IPS-20b (cell line): ENCODE measurements at regions not wholly inside any gene's neighbourhood (a gene's known extent, or its start where the extent isn't known, plus 50 kb on each side); places are given as distances from the start of the nearest gene placed in this dataset.

Experiments used
- H3K27ac ChIP-seq: one replicate; pipeline ENCODE4 v1.5.1; 2013; ENCODE audit warnings: low read length
- H3K27me3 ChIP-seq: 2 replicates; pipeline ENCODE4 v1.6.1; 2013; ENCODE audit warnings: mild to moderate bottlenecking, low read length, inconsistent platforms; ENCODE audit not compliant: insufficient read depth
- H3K36me3 ChIP-seq: 2 replicates; pipeline ENCODE4 v1.6.1; 2013; ENCODE audit warnings: low read depth, mild to moderate bottlenecking, inconsistent platforms, low read length, moderate library complexity; ENCODE audit not compliant: insufficient read depth
- H3K4me1 ChIP-seq: 2 replicates; pipeline ENCODE4 v1.6.1; 2013; ENCODE audit warnings: mild to moderate bottlenecking, control low read depth, inconsistent platforms, low read length, moderate library complexity; ENCODE audit not compliant: insufficient read depth
- H3K4me3 ChIP-seq: 2 replicates; pipeline ENCODE4 v1.5.1; 2013; ENCODE audit warnings: mild to moderate bottlenecking, low read length, inconsistent platforms
- H3K9ac ChIP-seq: 2 replicates; pipeline ENCODE4 v1.6.1; 2013; ENCODE audit warnings: low read depth, mild to moderate bottlenecking, inconsistent platforms, low read length, moderate library complexity
- H3K9me3 ChIP-seq: 2 replicates; pipeline ENCODE4 v1.6.1; 2013; ENCODE audit warnings: mild to moderate bottlenecking, low read depth, low read length, inconsistent platforms; ENCODE audit not compliant: insufficient read depth

- Histone ChIP-seq H3K4me3 (no peak overlapping the region), H3K9me3 (no peaks in the 10 kb centered on the region), H3K36me3 (no peaks in the 10 kb centered on the region), H3K9ac (no peak overlapping the region), H3K4me1 (peaks cover 35% of the 10 kb centered on the region), H3K27me3 (no peaks in the 10 kb centered on the region), H3K27ac (no peak overlapping the region)
Observed at GRCh38 chr5:125489146-125489545, 742.7 kb upstream of the ZNF608 start.

- no peaks in the 10 kb centered on the region for H3K9me3 ChIP-seq
- no peaks in the 10 kb centered on the region for H3K27me3 ChIP-seq
- no peak overlapping the region for H3K4me3 ChIP-seq
- H3K4me1 ChIP-seq = peaks cover 15% of the 10 kb centered on the region; the same call in 1 of the 2 replicates
- no peaks in the 10 kb centered on the region for H3K36me3 ChIP-seq
- H3K27ac ChIP-seq = no peak overlapping the region
- H3K9ac ChIP-seq = no peak overlapping the region
Observed at GRCh38 chr5:125491986-125492492, 745.6 kb upstream of the ZNF608 start.

DNA sequence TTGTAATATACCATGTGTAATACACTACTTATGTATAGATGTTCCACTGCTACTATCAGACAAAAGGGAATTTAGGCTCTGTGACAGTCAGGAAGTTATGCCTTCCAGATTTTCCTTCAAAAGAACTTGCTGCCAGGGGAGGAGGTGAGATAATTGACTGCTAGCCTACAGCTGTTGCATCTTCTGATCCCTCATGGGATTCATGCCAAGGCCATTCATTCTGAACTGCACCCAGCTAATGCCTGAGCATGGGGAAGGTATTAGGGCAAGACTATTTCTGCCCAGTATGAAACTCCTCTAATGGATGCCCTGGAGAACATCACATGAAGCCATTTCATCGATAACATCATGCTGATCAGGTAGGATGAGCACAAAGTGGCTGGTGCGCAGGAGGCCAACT, 746.5 kb upstream of the ZNF608 start:
- Histone ChIP-seq H3K4me1 (peaks cover 11% of the 10 kb centered on the region; the same call in 1 of the 2 replicates), H3K36me3 (no peaks in the 10 kb centered on the region), H3K27ac (no peak overlapping the region), H3K4me3 (no peak overlapping the region), H3K27me3 (no peaks in the 10 kb centered on the region), H3K9ac (no peak overlapping the region), H3K9me3 (no peaks in the 10 kb centered on the region)

DNA sequence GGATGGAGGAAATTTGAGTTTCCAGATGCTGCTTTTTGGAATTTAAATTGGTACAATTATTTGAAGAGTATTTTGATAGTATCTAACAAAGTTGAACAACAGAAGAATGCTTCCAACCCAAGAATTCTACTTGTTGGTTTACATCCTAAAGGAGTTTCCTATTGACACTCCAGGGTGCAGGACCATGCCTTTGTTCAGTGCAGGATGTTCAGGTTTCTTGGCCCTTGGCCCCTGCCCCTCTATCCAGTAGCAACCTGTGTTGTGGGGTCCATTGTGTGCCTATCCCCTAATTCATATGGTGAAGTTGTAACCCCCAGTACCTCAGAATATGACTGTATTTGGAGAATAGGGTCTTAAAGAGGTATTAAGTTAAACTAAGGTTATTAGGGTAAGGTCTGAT, 750.0 kb upstream of the ZNF608 start:
- Histone ChIP-seq H3K4me3 (no peak overlapping the region), H3K9me3 (no peaks in the 10 kb centered on the region), H3K36me3 (no peaks in the 10 kb centered on the region), H3K27ac (no peak overlapping the region), H3K27me3 (no peaks in the 10 kb centered on the region), H3K9ac (no peak overlapping the region), H3K4me1 (peaks cover 20% of the 10 kb centered on the region; the same call in 1 of the 2 replicates)

DNA sequence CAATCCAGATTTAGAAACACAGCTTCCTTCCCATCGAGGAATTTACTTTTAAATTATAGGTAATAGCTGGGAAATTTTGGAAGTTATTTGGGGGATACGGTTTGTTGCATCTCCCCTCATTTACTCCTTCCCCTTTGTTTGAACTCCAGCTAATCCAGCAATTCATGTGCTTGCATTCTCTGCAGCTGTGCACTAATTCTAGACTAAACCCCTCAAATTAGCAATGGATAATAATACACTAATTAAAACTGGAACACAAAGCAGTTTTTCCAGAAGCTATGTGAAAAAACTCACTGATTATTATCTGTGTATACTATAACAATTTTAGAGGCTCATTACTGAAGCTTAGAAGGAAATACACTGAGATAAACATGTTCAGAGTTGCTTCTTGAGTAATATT, 751.2 kb upstream of the ZNF608 start:
- Histone ChIP-seq H3K4me1 (peaks cover 14% of the 10 kb centered on the region; the same call in 1 of the 2 replicates), H3K4me3 (no peak overlapping the region), H3K9ac (no peak overlapping the region), H3K27ac (no peak overlapping the region), H3K9me3 (no peaks in the 10 kb centered on the region), H3K27me3 (no peaks in the 10 kb centered on the region), H3K36me3 (no peaks in the 10 kb centered on the region)

GRCh38 chr5:125499636-125500332, 753.3 kb upstream of the ZNF608 start:
- Histone ChIP-seq H3K27me3 (no peaks in the 10 kb centered on the region), H3K9me3 (no peaks in the 10 kb centered on the region), H3K9ac (no peak overlapping the region), H3K27ac (no peak overlapping the region), H3K4me3 (no peak overlapping the region), H3K36me3 (no peaks in the 10 kb centered on the region), H3K4me1 (peaks cover 14% of the 10 kb centered on the region; the same call in 1 of the 2 replicates)

DNA sequence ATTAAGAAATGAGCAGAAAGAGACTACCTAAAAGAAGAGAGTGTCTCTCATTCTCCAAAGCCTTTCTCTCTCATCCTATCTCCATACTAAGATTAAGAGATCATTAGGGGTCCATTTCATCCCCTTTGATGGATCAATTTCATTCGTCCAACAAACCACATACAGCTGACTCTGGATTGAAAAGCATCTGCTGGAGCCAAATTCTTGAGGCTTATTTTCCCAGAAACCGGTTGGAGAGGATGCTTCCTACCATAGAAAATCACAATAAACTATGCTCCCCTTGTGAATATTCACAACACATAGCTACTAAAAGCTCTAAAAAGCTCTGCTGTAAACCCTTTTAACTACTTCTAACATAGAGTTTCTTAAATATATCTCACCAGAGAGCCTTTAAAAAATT, 755.0 kb upstream of the ZNF608 start:
- no peaks in the 10 kb centered on the region for H3K36me3 ChIP-seq
- no peaks in the 10 kb centered on the region for H3K9me3 ChIP-seq
- no peaks in the 10 kb centered on the region for H3K27me3 ChIP-seq
- no peak overlapping the region for H3K27ac ChIP-seq
- H3K4me3 ChIP-seq = no peak overlapping the region
- peaks cover 13% of the 10 kb centered on the region; the same call in 1 of the 2 replicates for H3K4me1 ChIP-seq
- H3K9ac ChIP-seq = no peak overlapping the region

- Histone ChIP-seq H3K4me3 (no peak overlapping the region), H3K9me3 (peaks cover 4% of the 10 kb centered on the region; the same call in 1 of the 2 replicates), H3K9ac (no peak overlapping the region), H3K27me3 (no peaks in the 10 kb centered on the region), H3K4me1 (peaks cover 9% of the 10 kb centered on the region; the same call in 1 of the 2 replicates), H3K27ac (no peak overlapping the region), H3K36me3 (no peaks in the 10 kb centered on the region)
Observed at GRCh38 chr5:125503946-125504345, 757.5 kb upstream of the ZNF608 start.

GRCh38 chr5:125505115-125505514, 758.7 kb upstream of the ZNF608 start:
- no peak overlapping the region for H3K4me3 ChIP-seq
- H3K27ac ChIP-seq = no peak overlapping the region

DNA sequence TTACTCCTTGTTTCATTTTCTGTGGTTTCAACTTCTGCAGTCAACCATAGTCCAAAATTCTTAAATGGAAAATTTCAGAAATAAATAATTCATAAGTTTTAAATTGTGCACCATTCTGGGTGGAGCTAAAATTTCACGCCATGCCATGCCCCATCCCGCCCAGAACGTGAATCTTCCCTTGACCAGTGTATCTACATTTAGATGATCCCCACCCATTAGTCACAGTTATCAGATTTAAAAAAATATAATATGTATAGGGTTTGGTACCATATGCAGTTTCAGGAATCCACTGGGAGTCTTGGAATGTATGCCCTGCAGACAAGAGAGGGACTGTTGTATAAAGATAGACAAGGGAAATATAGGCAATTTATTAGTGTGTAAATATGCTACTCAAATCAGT, 759.7 kb upstream of the ZNF608 start:
- H3K36me3 ChIP-seq = no peaks in the 10 kb centered on the region
- H3K27ac ChIP-seq = no peak overlapping the region
- no peaks in the 10 kb centered on the region for H3K27me3 ChIP-seq
- H3K4me3 ChIP-seq = no peak overlapping the region
- H3K4me1 ChIP-seq = no peaks in the 10 kb centered on the region
- H3K9me3 ChIP-seq = peaks cover 4% of the 10 kb centered on the region; the same call in 1 of the 2 replicates
- no peak overlapping the region for H3K9ac ChIP-seq

More at GRCh38 chr5:125505115-125505514, 758.7 kb upstream of the ZNF608 start:
- Histone ChIP-seq H3K9ac (no peak overlapping the region), H3K27me3 (no peaks in the 10 kb centered on the region), H3K9me3 (peaks cover 4% of the 10 kb centered on the region; the same call in 1 of the 2 replicates), H3K4me1 (peaks cover 3% of the 10 kb centered on the region; the same call in 1 of the 2 replicates), H3K36me3 (no peaks in the 10 kb centered on the region)

- Histone ChIP-seq H3K27ac (no peak overlapping the region), H3K4me1 (no peaks in the 10 kb centered on the region), H3K36me3 (no peaks in the 10 kb centered on the region), H3K9me3 (peaks cover 4% of the 10 kb centered on the region; the same call in 1 of the 2 replicates), H3K9ac (no peak overlapping the region), H3K27me3 (no peaks in the 10 kb centered on the region), H3K4me3 (no peak overlapping the region)
Observed at GRCh38 chr5:125508225-125508624, 761.8 kb upstream of the ZNF608 start.

GRCh38 chr5:125510651-125511050, 764.2 kb upstream of the ZNF608 start:
- no peaks in the 10 kb centered on the region; the same call in 1 of the 2 replicates for H3K4me1 ChIP-seq
- H3K36me3 ChIP-seq = no peaks in the 10 kb centered on the region
- H3K9me3 ChIP-seq = peaks cover 4% of the 10 kb centered on the region; the same call in 1 of the 2 replicates
- H3K27me3 ChIP-seq = no peaks in the 10 kb centered on the region
- no peak overlapping the region for H3K27ac ChIP-seq
- H3K4me3 ChIP-seq = no peak overlapping the region
- H3K9ac ChIP-seq = no peak overlapping the region
